ENCODE measurements at regions not wholly inside any gene's neighbourhood (a gene's known extent, or its start where the extent isn't known, plus 50 kb on each side); places are given as distances from the start of the nearest gene placed in this dataset.

DNA sequence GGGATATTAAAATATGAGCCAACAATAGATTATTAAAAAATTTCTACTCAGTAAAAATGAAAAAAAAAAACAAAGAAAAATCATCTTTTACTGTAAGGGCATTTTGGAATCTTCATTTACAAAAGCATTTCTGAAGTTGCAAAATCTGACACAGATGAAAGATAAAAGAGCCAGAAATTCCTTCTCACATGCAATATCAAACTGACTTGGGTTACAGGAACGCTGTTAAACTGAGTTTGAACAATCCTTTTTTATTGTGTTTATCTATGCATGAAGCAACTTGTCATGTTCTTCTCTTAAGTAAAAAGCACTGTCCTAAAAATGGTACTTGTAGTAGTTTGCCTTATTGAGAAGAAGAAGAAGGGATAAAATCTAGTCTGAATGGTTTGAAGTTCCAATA is 468.5 kb upstream of the KCNMB2 start:
- H3K27ac ChIP-seq (ENCODE audit: low read length) = no peak overlapping the region
- peaks cover 0 to 9% of the 10 kb centered on the region in 2 donors for H3K4me1 ChIP-seq (ENCODE audit: control insufficient read depth in 1 of 2, insufficient read depth in 2 of 2, low read length in 2 of 2)
- no peaks in the 10 kb centered on the region for H3K36me3 ChIP-seq (ENCODE audit: control insufficient read depth in 1 of 2, insufficient read depth in 2 of 2, low read length in 2 of 2)
- H3K4me3 ChIP-seq (ENCODE audit: low read depth in 1 of 2, low read length in 2 of 2) = no peak overlapping the region
- H3K27me3 ChIP-seq (ENCODE audit: low read depth, low read length) = no peaks in the 10 kb centered on the region
- peaks cover 0 to 4% of the 10 kb centered on the region in 2 donors for H3K9me3 ChIP-seq (ENCODE audit: control insufficient read depth in 1 of 2, low read length in 2 of 2)

DNA sequence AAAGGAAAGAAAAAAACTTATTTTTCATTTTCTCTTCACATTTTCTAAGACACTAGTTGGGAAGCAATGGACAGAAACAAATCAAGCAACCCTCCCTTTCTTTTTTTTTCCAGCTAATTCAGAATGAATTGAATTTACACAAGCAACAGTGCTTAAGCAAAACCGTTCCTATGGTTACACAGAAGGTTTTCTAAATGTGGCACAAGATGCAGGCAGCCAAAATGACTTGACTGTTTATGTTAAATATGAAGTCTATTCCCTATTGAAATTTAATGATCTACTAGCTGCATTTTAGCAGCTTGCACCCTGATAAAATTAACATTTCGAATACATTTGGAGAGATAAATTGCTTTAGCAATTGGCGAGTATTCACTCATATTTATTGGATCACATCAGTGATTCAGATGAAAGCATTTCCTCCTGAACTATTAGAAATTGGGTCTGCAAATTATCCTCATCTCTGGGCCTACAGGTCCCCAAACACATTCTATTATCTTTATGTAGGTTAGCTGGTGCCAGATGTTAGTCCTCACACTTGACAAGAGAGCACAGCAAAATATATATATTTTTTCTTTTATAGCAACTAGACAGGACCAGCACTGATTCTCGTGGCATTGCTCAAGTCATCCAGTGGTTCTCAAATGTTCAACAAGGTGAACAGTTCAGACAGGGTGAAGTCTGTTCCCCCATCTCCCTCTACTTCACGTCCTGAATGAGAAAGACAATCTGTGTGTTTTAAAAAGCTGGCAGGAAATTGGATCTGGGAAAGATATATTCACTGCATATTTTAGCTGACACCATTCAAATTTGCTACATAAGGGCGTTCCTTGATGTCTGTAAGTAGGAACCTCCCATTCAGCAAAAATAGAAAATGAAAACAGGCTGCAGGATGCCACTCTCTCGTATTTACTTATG is 463.6 kb upstream of the KCNMB2 start:
- no peak overlapping the region for H3K4me3 ChIP-seq (ENCODE audit: low read depth in 1 of 2, low read length in 2 of 2)
- no peak overlapping the region for H3K27ac ChIP-seq (ENCODE audit: low read length)
- no peaks in the 10 kb centered on the region for H3K36me3 ChIP-seq (ENCODE audit: control insufficient read depth in 1 of 2, insufficient read depth in 2 of 2, low read length in 2 of 2)
- H3K9me3 ChIP-seq (ENCODE audit: control insufficient read depth in 1 of 2, low read length in 2 of 2) = no peaks in the 10 kb centered on the region
- H3K27me3 ChIP-seq (ENCODE audit: low read depth, low read length) = no peaks in the 10 kb centered on the region
- H3K4me1 ChIP-seq (ENCODE audit: control insufficient read depth in 1 of 2, insufficient read depth in 2 of 2, low read length in 2 of 2) = peaks cover 0 to 11% of the 10 kb centered on the region in 2 donors

DNA sequence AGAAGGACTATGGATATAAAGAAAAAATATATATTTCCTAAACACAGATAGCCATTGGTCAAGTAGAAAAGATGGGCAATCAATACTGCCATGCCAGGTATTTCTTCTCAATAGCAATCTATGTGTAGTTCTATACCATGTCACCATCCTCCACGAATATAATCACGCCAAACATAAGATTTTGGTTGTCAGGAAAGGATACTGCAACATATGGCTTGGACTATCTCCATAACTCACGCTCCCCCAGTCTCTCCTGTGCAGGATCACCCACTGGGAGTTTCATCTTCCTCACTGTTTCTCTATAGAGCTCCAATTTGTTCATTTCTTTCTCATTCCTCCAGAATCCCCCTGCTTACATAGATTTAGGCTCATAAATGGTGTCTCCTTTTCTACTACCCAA is 462.9 kb upstream of the KCNMB2 start:
- H3K27me3 ChIP-seq (ENCODE audit: low read depth, low read length) = no peaks in the 10 kb centered on the region

GRCh38 chr3:178075344-178075743 is 460.9 kb upstream of the KCNMB2 start:
- no peaks in the 10 kb centered on the region for H3K36me3 ChIP-seq (ENCODE audit: control insufficient read depth in 1 of 2, insufficient read depth in 2 of 2, low read length in 2 of 2)
- no peaks in the 10 kb centered on the region for H3K9me3 ChIP-seq (ENCODE audit: control insufficient read depth in 1 of 2, low read length in 2 of 2)
- peaks cover 0 to 19% of the 10 kb centered on the region in 2 donors for H3K4me1 ChIP-seq (ENCODE audit: control insufficient read depth in 1 of 2, insufficient read depth in 2 of 2, low read length in 2 of 2)

More for the DNA sequence above, 462.9 kb upstream of the KCNMB2 start:
- H3K27ac ChIP-seq (ENCODE audit: low read length) = no peak overlapping the region
- no peak overlapping the region for H3K4me3 ChIP-seq (ENCODE audit: low read depth in 1 of 2, low read length in 2 of 2)
- no peaks in the 10 kb centered on the region for H3K9me3 ChIP-seq (ENCODE audit: control insufficient read depth in 1 of 2, low read length in 2 of 2)
- H3K36me3 ChIP-seq (ENCODE audit: control insufficient read depth in 1 of 2, insufficient read depth in 2 of 2, low read length in 2 of 2) = no peaks in the 10 kb centered on the region
- peaks cover 0 to 11% of the 10 kb centered on the region in 2 donors for H3K4me1 ChIP-seq (ENCODE audit: control insufficient read depth in 1 of 2, insufficient read depth in 2 of 2, low read length in 2 of 2)

DNA sequence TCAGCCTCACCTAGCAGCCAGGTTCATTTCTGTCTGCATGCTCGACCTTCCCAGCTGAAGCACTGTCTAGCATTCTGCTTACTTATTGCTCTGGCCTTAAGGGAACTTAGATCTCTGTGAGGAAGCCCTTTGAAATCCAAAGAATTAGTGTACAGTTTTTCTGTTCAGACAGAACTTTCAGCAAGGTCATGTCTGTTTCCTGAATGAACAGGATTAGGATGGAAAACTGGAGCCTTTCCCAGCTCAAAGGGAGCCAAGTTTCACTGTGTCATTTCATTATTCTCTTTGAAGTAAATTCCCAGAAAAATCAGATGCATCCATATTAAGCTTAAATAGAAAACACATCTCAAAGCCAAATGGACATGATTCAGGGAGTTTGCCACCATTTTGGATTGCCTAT is 457.3 kb upstream of the KCNMB2 start:
- no peak overlapping the region for H3K4me3 ChIP-seq (ENCODE audit: low read depth in 1 of 2, low read length in 2 of 2)
- no peaks in the 10 kb centered on the region for H3K36me3 ChIP-seq (ENCODE audit: control insufficient read depth in 1 of 2, insufficient read depth in 2 of 2, low read length in 2 of 2)
- H3K27me3 ChIP-seq (ENCODE audit: low read depth, low read length) = no peaks in the 10 kb centered on the region
- peaks cover 6 to 18% of the 10 kb centered on the region in 2 donors for H3K4me1 ChIP-seq (ENCODE audit: control insufficient read depth in 1 of 2, insufficient read depth in 2 of 2, low read length in 2 of 2)
- no peaks in the 10 kb centered on the region for H3K9me3 ChIP-seq (ENCODE audit: control insufficient read depth in 1 of 2, low read length in 2 of 2)
- H3K27ac ChIP-seq (ENCODE audit: low read length) = peak overlapping the region; percentile 53

More at GRCh38 chr3:178075344-178075743, 460.9 kb upstream of the KCNMB2 start:
- Histone ChIP-seq H3K27me3 (ENCODE audit: low read depth, low read length) (no peaks in the 10 kb centered on the region), H3K4me3 (ENCODE audit: low read depth in 1 of 2, low read length in 2 of 2) (no peak overlapping the region), H3K27ac (ENCODE audit: low read length) (no peak overlapping the region)

- Histone ChIP-seq H3K4me3 (ENCODE audit: low read depth in 1 of 2, low read length in 2 of 2) (no peak overlapping the region), H3K27ac (ENCODE audit: low read length) (no peak overlapping the region), H3K36me3 (ENCODE audit: control insufficient read depth in 1 of 2, insufficient read depth in 2 of 2, low read length in 2 of 2) (no peaks in the 10 kb centered on the region), H3K4me1 (ENCODE audit: control insufficient read depth in 1 of 2, insufficient read depth in 2 of 2, low read length in 2 of 2) (peaks cover 16 to 28% of the 10 kb centered on the region in 2 donors), H3K9me3 (ENCODE audit: control insufficient read depth in 1 of 2, low read length in 2 of 2) (no peaks in the 10 kb centered on the region), H3K27me3 (ENCODE audit: low read depth, low read length) (no peaks in the 10 kb centered on the region)
Observed at GRCh38 chr3:178079966-178080365, 456.3 kb upstream of the KCNMB2 start.

- no peaks in the 10 kb centered on the region for H3K36me3 ChIP-seq (ENCODE audit: control insufficient read depth in 1 of 2, insufficient read depth in 2 of 2, low read length in 2 of 2)
Observed at GRCh38 chr3:178082326-178082906, 453.8 kb upstream of the KCNMB2 start.

DNA sequence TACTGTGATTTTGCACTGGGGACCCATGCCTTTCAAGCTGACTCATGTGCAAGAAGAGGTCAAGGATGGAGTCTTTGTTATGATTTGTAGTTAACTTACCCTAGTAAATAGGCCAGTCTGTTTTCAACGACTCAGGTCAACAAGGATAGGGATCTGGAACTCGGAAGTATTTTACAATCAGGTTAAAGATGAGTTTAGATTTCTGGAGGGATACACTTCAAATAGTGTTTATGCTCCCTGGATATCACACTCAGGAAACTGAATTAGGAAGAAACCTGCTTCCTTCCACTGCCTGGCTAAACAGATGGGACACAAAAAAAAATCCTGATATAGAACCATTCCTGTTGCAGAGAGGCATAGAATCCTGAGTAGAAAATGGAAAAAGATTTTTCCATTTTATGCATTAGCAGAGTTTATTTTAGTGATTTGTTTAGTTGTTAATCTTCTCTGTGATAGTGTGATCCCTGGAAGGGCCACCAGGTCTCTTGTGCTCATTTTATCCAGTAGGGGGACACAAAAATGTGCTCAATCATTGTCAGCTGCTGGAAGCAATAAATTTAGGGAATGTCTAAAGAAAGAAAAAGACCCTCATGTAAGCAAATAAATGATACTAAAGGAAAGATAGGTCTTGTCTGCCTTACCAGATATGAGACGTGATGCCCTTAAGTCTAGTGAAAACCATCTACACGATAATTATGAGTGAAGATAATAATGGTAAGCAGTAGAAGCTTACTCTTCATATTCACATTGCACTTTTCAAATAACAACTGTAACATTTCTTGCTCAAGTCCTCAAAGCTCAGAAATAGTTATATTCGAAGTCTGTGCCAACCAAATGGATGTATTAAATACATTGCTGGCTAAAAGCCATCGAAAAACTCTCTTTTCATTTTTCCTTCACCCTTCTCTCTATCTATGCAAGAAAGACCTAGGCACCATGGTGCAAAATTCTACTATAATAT is 452.1 kb upstream of the KCNMB2 start:
- Histone ChIP-seq H3K4me3 (ENCODE audit: low read depth in 1 of 2, low read length in 2 of 2) (peak overlapping the region in 1 of 2 donors; percentile 10), H3K27ac (ENCODE audit: low read length) (peak overlapping the region; percentile 50), H3K9me3 (ENCODE audit: control insufficient read depth in 1 of 2, low read length in 2 of 2) (no peaks in the 10 kb centered on the region), H3K4me1 (ENCODE audit: control insufficient read depth in 1 of 2, insufficient read depth in 2 of 2, low read length in 2 of 2) (peaks cover 22 to 33% of the 10 kb centered on the region in 2 donors), H3K36me3 (ENCODE audit: control insufficient read depth in 1 of 2, insufficient read depth in 2 of 2, low read length in 2 of 2) (no peaks in the 10 kb centered on the region), H3K27me3 (ENCODE audit: low read depth, low read length) (no peaks in the 10 kb centered on the region)

More at GRCh38 chr3:178082326-178082906, 453.8 kb upstream of the KCNMB2 start:
- H3K27me3 ChIP-seq (ENCODE audit: low read depth, low read length) = no peaks in the 10 kb centered on the region
- H3K9me3 ChIP-seq (ENCODE audit: control insufficient read depth in 1 of 2, low read length in 2 of 2) = no peaks in the 10 kb centered on the region
- peaks cover 22 to 41% of the 10 kb centered on the region in 2 donors for H3K4me1 ChIP-seq (ENCODE audit: control insufficient read depth in 1 of 2, insufficient read depth in 2 of 2, low read length in 2 of 2)
- no peak overlapping the region for H3K4me3 ChIP-seq (ENCODE audit: low read depth in 1 of 2, low read length in 2 of 2)
- H3K27ac ChIP-seq (ENCODE audit: low read length) = no peak overlapping the region

GRCh38 chr3:178084938-178085816 is 451.1 kb upstream of the KCNMB2 start:
- Histone ChIP-seq H3K9me3 (ENCODE audit: control insufficient read depth in 1 of 2, low read length in 2 of 2) (no peaks in the 10 kb centered on the region), H3K4me1 (ENCODE audit: control insufficient read depth in 1 of 2, insufficient read depth in 2 of 2, low read length in 2 of 2) (peaks cover 22 to 33% of the 10 kb centered on the region in 2 donors), H3K36me3 (ENCODE audit: control insufficient read depth in 1 of 2, insufficient read depth in 2 of 2, low read length in 2 of 2) (no peaks in the 10 kb centered on the region), H3K27ac (ENCODE audit: low read length) (peak overlapping the region; percentile 50), H3K27me3 (ENCODE audit: low read depth, low read length) (no peaks in the 10 kb centered on the region), H3K4me3 (ENCODE audit: low read depth in 1 of 2, low read length in 2 of 2) (peak overlapping the region in 1 of 2 donors; percentile 10)

GRCh38 chr3:178085817-178086123 is 450.5 kb upstream of the KCNMB2 start:
- H3K36me3 ChIP-seq (ENCODE audit: control insufficient read depth in 1 of 2, insufficient read depth in 2 of 2, low read length in 2 of 2) = no peaks in the 10 kb centered on the region
- H3K27ac ChIP-seq (ENCODE audit: low read length) = no peak overlapping the region
- no peaks in the 10 kb centered on the region for H3K9me3 ChIP-seq (ENCODE audit: control insufficient read depth in 1 of 2, low read length in 2 of 2)
- H3K4me3 ChIP-seq (ENCODE audit: low read depth in 1 of 2, low read length in 2 of 2) = no peak overlapping the region
- H3K27me3 ChIP-seq (ENCODE audit: low read depth, low read length) = no peaks in the 10 kb centered on the region
- peaks cover 22 to 33% of the 10 kb centered on the region in 2 donors for H3K4me1 ChIP-seq (ENCODE audit: control insufficient read depth in 1 of 2, insufficient read depth in 2 of 2, low read length in 2 of 2)

Measured in muscle layer of duodenum (tissue), 2 donors.